Thyroid gland (tissue), 4 donors: ENCODE measurements at regions not wholly inside any gene's neighbourhood (a gene's known extent, or its start where the extent isn't known, plus 50 kb on each side); places are given as distances from the start of the nearest gene placed in this dataset.

Experiments used
- CTCF ChIP-seq, 6 experiments: fragments of 200-600 bp in 3 of 6; fragments of 450-650 bp in 3 of 6; sonication (generic) in 3 of 6; IDR thresholded peaks; one replicate each; pipeline ENCODE4 v1.5.1; 2016 to 2019; ENCODE audit warnings: antibody characterized with exemption in 6 of 6, mild to moderate bottlenecking in 2 of 6, inconsistent platforms in 1 of 6, moderate library complexity in 1 of 6
- POLR2A ChIP-seq, 2 donors: fragments of 450-650 bp; IDR thresholded peaks; one replicate each; pipeline ENCODE4 v1.6.1; 2017; ENCODE audit warnings: antibody characterized with exemption in 2 of 2, mild to moderate bottlenecking in 2 of 2, moderate library complexity in 1 of 2

GRCh38 chr7:86961686-86962085 lies 97.8 kb downstream of the ELAPOR2 start:
- no peak for TF ChIP-seq CTCF (IDR thresholded peaks at IDR 0.05)
- no peak for TF ChIP-seq POLR2A (IDR thresholded peaks at IDR 0.05)
